ENCODE measurements at regions not wholly inside any gene's neighbourhood (a gene's known extent, or its start where the extent isn't known, plus 50 kb on each side); places are given as distances from the start of the nearest gene placed in this dataset.

- DNase-seq (ENCODE audit: low read depth): no peak
- TF ChIP-seq, protein P1, sequence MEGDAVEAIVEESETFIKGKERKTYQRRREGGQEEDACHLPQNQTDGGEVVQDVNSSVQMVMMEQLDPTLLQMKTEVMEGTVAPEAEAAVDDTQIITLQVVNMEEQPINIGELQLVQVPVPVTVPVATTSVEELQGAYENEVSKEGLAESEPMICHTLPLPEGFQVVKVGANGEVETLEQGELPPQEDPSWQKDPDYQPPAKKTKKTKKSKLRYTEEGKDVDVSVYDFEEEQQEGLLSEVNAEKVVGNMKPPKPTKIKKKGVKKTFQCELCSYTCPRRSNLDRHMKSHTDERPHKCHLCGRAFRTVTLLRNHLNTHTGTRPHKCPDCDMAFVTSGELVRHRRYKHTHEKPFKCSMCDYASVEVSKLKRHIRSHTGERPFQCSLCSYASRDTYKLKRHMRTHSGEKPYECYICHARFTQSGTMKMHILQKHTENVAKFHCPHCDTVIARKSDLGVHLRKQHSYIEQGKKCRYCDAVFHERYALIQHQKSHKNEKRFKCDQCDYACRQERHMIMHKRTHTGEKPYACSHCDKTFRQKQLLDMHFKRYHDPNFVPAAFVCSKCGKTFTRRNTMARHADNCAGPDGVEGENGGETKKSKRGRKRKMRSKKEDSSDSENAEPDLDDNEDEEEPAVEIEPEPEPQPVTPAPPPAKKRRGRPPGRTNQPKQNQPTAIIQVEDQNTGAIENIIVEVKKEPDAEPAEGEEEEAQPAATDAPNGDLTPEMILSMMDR (conservative IDR thresholded peaks at IDR 0.05; ENCODE audit: low read depth, low read length): no peak
- H3K4me3 ChIP-seq (ENCODE audit: low read depth, low read length): no peak overlapping the region
These were observed 95.9 kb downstream of the PHLDA1 start for GRCh38 chr12:75935539-75936242.

GRCh38 chr12:75933101-75933500 is 98.5 kb downstream of the PHLDA1 start:
- DNase-seq (ENCODE audit: low read depth): peak; percentile 78
- H3K4me3 ChIP-seq (ENCODE audit: low read depth, low read length): no peak overlapping the region
- TF ChIP-seq, protein P1 (conservative IDR thresholded peaks at IDR 0.05; ENCODE audit: low read depth, low read length): no peak

GRCh38 chr12:75932241-75932640 is 99.3 kb downstream of the PHLDA1 start:
- H3K4me3 ChIP-seq (ENCODE audit: low read depth, low read length): no peak overlapping the region
- no peak for DNase-seq (ENCODE audit: low read depth)
- TF ChIP-seq, protein P1 (conservative IDR thresholded peaks at IDR 0.05; ENCODE audit: low read depth, low read length): no peak

- no peak for DNase-seq (ENCODE audit: low read depth)
These were observed 107.5 kb downstream of the PHLDA1 start for GRCh38 chr12:75923964-75924666.

GRCh38 chr12:75922944-75923642 is 108.5 kb downstream of the PHLDA1 start:
- TF ChIP-seq, protein P1 (conservative IDR thresholded peaks at IDR 0.05; ENCODE audit: low read depth, low read length): no peak
- no peak overlapping the region for H3K4me3 ChIP-seq (ENCODE audit: low read depth, low read length)
- DNase-seq (ENCODE audit: low read depth): no peak

More at GRCh38 chr12:75923964-75924666, 107.5 kb downstream of the PHLDA1 start:
- TF ChIP-seq, protein P1 (conservative IDR thresholded peaks at IDR 0.05; ENCODE audit: low read depth, low read length): no peak
- H3K4me3 ChIP-seq (ENCODE audit: low read depth, low read length): no peak overlapping the region

DNA sequence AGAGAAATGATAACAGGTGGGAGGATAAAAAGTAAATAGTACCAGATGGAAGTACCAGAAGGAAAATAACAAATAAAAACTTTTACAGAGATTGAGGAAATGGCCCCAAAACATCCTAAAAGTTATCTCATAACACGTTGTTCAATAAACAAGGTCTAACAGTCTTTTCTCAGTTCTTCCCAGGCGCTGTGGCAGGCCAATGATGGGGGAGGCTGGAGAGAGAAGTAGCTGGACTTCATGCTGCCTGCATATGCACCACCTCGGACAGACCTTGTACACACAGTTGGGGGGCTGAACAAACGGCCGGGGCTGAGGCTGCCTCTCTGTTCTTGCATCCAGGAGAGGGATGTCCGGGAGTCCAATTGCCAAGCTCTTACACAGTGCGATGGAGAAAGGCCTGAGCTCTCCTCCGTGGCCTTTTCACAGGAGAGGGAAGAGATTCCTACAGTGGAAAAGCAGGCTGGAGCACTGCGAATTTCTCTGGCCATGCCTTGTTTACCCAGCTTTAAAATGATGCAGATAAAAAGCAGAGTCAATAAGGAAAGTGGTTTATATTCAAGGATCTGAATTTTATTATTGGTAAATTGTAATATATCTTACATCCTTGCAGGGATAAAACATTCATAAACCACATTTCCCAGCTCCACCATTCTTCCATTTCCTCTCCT is 109.8 kb downstream of the PHLDA1 start:
- TF ChIP-seq, protein P1 (conservative IDR thresholded peaks at IDR 0.05; ENCODE audit: low read depth, low read length): no peak
- no peak for DNase-seq (ENCODE audit: low read depth)
- H3K4me3 ChIP-seq (ENCODE audit: low read depth, low read length): no peak overlapping the region
